ENCODE measurements at regions not wholly inside any gene's neighbourhood (a gene's known extent, or its start where the extent isn't known, plus 50 kb on each side); places are given as distances from the start of the nearest gene placed in this dataset.
A peak's percentile ranks its signal among the peaks of the same experiment; 100 is the strongest.

DNA sequence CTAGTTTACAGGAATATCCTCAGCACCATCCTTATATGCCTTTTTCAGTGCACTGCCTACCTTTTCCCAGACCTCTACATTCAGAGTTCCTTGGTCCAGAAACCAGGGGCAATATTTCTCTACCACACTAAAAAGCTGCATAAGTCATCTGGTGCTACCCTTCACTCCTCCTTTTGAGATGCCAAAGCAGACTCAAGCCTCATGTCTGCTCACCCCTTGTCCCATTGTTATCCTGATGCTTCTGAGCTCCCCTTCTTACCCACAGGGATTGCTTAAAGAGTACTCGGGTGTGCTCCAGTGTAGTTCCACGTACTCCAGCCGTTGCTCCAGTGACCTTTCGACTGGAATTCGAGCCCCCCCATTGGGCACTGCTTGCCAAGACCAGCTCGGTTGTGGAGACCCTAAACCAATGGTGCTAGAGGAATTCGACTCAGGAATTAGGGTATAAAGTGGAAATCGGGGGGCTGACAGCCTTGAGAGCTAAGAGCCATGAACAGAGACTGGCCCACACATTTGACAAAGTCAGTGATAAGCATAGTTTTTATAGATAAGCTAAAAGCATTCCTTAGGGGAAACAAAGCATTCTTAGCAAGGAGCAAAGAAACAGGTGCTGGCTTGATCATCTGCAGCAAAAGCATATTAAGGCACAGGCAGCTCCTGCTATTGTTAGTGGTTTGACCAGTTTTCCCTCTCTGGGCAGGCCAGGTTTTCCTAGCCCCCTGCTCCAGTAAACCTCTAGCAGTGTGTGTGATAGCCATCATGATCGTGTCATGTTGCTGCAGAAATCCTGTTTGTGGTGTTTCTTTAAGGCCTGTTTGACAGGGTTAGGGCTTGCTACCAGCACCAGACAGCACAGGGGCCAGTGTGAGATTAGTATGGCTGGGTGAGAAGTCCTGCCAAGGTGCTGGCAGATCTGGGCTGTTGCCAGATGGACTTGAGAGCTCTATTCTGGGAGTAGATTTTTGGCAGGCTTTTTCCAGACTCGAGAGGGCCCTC is 57.5 kb upstream of the WDR1 start:
- peak; percentile 84 for DNase-seq

DNA sequence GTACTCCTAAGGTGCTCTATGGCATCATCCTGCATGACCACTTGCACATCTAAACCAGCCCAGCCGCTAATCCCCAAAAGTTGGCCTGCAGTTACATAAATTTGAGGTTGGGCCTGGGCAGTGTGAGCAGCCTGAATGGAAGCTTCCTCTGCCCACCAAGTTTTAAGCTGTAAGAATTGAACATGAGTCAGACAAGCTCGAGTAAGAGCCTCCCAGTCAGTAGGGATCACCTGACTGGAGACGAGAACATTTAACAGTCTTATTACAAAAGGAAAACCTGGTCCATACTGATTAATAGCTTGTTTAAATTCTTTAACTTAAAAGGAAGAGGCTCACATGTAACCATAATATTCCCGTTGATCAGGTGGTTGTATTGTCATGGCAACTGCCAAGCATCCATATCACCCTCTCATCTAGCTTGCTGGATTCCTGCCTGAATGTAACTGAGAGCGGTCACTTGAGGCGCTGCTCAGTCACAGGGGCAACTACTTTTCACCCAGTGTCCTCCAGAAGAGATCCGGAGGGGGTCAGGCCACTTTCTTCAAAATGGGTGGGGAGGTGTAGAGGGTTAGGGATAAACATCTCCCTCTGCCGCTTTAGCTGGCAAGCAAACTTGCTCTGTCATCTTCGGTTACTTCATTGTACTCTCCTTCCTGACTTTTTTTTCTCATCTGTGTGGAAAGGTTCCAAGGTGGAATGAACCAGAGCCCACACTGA is 56.6 kb upstream of the WDR1 start:
- peak; percentile 44 for DNase-seq

DNA sequence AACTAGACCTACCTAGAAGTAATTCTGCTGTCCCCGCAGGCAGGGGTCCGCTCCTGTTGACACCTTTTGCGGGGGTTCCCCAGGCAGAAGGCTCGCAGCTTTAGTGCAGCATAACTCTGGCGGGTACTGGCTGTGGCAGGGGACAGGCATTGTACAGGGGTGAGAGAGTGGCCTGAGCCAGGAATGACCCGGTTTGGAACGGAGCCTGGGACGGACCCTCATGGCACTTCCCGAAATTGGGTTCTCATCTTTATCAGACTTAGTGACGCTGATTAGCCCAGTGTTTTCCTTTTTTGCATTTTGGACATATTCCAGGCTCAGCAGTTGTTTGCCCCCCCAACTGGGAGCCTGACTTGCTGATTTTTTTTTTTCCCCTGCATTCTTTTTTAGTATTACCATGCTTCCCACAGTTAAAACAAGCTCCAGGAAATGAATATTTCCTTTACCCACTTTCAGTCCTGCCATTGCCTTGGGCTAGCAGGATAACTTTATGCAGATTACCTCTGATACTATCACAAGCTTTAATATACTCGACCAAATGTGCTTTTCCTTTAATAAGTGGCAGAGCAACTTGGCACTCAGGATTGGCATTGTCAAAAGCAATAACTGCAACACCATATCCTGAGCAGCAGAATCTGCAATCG is 55.8 kb upstream of the WDR1 start:
- DNase-seq, result no peak

DNA sequence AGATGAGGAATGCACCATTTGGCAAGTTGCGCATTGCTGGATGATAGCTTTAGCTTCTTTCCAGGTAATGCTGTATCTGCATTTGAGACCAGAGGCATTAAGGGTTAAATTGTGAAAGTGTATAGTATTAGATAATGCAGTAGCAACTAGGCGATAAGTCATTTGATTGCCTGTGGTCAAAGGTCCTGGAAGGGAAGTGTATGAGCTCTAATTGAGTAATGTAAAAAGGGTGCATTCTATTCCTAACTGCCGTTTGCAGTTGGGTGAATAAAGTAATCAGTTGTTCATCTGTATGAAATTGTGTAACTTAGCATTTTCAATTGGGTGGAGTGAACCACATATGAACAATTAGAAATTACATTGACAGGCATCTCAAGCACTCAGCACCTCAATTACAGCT is 54.5 kb upstream of the WDR1 start:
- DNase-seq, result no peak

DNA sequence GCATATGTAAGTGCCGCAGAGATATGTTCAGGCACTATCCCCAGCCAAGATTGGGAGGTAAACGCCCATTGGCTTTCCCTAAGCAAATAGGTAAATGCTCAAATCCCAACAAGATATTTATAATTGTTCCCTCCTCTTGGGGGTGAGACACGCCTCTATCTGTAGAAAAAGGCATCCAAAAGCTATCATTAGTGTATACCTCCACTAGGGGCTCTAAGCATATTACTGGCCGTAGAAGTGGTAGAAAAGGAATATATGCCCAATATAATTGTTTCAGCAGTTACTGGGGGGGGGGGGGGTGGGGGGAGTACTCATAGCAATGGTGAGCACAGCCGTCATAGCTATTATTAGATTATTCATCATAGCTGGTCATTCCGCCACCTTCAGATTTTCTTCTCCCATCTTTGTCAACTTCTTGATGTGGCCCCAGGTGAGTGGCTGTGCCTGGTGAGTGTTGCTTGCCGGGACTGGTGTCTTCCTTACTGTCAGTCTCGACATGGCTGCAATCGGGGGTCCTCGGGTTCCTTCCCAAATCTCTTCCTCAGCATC is 53.3 kb upstream of the WDR1 start:
- DNase-seq, result no peak

DNA sequence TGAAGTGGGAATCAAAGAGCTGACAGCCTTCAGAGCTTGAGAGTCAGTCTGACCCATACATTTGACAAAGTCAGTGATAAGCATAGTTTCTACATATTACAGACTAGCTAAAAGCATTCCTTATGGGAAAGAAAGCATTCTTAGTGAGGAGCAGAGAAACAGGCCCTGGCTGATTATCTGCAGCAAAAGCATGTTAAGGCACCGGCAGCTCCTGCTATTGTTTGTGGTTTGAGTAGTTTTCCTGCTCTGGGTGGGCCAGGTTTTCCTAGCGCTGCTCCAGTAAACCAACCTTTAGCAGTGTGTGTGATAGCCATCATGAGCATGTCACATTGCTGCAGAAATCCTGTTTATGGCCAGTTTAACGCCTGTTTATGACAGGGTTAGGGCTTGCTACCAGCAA is 51.6 kb upstream of the WDR1 start:
- no peak for DNase-seq

DNA sequence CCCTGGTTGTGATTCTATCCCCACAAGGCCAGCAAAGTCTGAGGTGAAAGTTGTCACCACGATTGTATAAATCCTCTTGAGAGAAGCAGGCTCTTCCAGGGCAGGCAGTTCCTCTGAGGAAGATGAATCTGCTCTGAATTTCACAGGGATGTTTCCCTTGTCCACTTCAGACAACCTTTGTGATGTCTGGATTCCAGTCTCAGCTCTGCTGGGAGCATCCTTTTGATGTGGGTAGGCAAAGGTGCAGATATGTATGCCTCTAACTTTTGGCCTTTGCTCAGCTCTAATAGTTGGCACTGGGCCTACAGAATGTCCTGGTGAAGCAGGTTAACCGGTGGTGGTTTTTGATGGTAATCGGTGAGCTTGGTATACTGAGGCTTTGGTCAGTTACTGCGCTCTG is 50.6 kb upstream of the WDR1 start:
- DNase-seq, result no peak
